ENCODE measurements at regions not wholly inside any gene's neighbourhood (a gene's known extent, or its start where the extent isn't known, plus 50 kb on each side); places are given as distances from the start of the nearest gene placed in this dataset.

DNA sequence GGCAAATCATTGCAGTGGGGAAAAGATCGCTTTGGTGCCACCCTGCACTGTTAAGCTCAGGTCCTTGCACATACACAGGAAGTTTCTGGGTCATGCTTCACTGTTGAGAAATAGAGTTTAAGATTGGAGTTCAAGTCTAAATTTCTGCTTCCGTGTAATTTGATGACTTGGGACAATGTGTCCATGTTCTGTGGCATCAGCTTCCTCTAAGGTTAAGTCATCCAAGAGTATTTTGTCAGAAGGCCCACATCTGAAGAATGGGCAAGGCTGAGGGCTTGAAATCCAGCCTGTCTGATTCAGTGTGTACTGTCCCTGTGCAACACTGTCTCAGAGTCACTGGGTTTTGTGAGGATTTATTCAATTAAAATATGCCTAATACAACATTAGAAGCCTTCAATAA is 880.7 kb downstream of the SUCLG1 start:
- CTCF ChIA-PET = no interaction called here
- no peaks in the 10 kb centered on the region for H3K9me3 ChIP-seq (ENCODE audit: control insufficient read depth, insufficient read depth, low read depth, low read length)
- H3K4me1 ChIP-seq (ENCODE audit: control insufficient read depth, insufficient read depth, low read length) = no peaks in the 10 kb centered on the region
- no peak overlapping the region for H3K4me3 ChIP-seq (ENCODE audit: low read depth, low read length)
- TF ChIP-seq PRDM1 (tag by site-specific recombination; IDR thresholded peaks at IDR 0.05) = no peak
- TF ChIP-seq, protein P1, sequence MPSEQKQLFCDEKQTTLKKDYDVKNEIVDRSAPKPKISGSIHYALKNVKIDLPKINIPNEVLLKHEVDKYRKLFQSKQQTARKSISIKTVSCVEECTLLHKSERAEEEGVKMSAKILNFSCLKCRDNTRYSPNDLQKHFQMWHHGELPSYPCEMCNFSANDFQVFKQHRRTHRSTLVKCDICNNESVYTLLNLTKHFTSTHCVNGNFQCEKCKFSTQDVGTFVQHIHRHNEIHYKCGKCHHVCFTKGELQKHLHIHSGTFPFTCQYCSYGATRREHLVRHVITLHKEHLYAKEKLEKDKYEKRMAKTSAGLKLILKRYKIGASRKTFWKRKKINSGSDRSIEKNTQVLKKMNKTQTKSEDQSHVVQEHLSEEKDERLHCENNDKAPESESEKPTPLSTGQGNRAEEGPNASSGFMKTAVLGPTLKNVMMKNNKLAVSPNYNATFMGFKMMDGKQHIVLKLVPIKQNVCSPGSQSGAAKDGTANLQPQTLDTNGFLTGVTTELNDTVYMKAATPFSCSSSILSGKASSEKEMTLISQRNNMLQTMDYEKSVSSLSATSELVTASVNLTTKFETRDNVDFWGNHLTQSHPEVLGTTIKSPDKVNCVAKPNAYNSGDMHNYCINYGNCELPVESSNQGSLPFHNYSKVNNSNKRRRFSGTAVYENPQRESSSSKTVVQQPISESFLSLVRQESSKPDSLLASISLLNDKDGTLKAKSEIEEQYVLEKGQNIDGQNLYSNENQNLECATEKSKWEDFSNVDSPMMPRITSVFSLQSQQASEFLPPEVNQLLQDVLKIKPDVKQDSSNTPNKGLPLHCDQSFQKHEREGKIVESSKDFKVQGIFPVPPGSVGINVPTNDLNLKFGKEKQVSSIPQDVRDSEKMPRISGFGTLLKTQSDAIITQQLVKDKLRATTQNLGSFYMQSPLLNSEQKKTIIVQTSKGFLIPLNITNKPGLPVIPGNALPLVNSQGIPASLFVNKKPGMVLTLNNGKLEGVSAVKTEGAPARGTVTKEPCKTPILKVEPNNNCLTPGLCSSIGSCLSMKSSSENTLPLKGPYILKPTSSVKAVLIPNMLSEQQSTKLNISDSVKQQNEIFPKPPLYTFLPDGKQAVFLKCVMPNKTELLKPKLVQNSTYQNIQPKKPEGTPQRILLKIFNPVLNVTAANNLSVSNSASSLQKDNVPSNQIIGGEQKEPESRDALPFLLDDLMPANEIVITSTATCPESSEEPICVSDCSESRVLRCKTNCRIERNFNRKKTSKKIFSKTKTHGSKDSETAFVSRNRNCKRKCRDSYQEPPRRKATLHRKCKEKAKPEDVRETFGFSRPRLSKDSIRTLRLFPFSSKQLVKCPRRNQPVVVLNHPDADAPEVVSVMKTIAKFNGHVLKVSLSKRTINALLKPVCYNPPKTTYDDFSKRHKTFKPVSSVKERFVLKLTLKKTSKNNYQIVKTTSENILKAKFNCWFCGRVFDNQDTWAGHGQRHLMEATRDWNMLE (tag by site-specific recombination; conservative IDR thresholded peaks at IDR 0.05; ENCODE audit: low read depth) = no peak
- TF ChIP-seq ZBTB7A (tag by site-specific recombination; IDR thresholded peaks at IDR 0.05; ENCODE audit: low read depth) = no peak
- TF ChIP-seq ZNF549 (tag by site-specific recombination; IDR thresholded peaks at IDR 0.05) = no peak
- no peak for TF ChIP-seq ZSCAN16 (tag by site-specific recombination; IDR thresholded peaks at IDR 0.05)
- TF ChIP-seq, protein P2, sequence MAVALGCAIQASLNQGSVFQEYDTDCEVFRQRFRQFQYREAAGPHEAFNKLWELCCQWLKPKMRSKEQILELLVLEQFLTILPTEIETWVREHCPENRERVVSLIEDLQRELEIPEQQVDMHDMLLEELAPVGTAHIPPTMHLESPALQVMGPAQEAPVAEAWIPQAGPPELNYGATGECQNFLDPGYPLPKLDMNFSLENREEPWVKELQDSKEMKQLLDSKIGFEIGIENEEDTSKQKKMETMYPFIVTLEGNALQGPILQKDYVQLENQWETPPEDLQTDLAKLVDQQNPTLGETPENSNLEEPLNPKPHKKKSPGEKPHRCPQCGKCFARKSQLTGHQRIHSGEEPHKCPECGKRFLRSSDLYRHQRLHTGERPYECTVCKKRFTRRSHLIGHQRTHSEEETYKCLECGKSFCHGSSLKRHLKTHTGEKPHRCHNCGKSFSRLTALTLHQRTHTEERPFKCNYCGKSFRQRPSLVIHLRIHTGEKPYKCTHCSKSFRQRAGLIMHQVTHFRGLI (tag by site-specific recombination; IDR thresholded peaks at IDR 0.05) = no peak
- TF ChIP-seq, protein P3, sequence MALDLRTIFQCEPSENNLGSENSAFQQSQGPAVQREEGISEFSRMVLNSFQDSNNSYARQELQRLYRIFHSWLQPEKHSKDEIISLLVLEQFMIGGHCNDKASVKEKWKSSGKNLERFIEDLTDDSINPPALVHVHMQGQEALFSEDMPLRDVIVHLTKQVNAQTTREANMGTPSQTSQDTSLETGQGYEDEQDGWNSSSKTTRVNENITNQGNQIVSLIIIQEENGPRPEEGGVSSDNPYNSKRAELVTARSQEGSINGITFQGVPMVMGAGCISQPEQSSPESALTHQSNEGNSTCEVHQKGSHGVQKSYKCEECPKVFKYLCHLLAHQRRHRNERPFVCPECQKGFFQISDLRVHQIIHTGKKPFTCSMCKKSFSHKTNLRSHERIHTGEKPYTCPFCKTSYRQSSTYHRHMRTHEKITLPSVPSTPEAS (tag by site-specific recombination; IDR thresholded peaks at IDR 0.05) = no peak
- TF ChIP-seq, protein P4, sequence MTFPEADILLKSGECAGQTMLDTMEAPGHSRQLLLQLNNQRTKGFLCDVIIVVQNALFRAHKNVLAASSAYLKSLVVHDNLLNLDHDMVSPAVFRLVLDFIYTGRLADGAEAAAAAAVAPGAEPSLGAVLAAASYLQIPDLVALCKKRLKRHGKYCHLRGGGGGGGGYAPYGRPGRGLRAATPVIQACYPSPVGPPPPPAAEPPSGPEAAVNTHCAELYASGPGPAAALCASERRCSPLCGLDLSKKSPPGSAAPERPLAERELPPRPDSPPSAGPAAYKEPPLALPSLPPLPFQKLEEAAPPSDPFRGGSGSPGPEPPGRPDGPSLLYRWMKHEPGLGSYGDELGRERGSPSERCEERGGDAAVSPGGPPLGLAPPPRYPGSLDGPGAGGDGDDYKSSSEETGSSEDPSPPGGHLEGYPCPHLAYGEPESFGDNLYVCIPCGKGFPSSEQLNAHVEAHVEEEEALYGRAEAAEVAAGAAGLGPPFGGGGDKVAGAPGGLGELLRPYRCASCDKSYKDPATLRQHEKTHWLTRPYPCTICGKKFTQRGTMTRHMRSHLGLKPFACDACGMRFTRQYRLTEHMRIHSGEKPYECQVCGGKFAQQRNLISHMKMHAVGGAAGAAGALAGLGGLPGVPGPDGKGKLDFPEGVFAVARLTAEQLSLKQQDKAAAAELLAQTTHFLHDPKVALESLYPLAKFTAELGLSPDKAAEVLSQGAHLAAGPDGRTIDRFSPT (tag by site-specific recombination; IDR thresholded peaks at IDR 0.05) = no peak
- no peaks in the 10 kb centered on the region for H3K36me3 ChIP-seq (ENCODE audit: control insufficient read depth in 2 of 2, insufficient read depth in 1 of 2, low read length in 2 of 2)
- POLR2A ChIA-PET = no interaction called here
- no peak overlapping the region for H3K27ac ChIP-seq (ENCODE audit: extremely low read depth, low read depth, low read length)

DNA sequence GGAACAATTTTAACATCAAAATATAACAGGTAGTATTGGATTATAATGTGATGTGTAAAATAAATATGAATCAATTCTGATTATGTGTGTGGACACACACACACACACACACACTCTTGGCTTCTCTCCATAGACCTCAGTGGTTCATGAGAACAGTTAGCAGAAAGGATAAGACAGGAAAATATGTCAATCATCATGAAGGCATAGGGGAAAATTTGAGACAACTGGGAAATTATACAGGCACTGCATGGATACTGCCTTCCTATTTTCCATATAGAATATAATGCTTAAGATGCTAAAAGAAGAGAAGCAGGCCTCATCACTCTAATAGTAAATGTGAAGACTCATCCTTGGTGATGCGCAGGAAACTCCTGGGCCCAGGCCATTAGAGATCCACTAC is 884.5 kb downstream of the SUCLG1 start:
- Histone ChIP-seq H3K9me3 (ENCODE audit: control insufficient read depth, insufficient read depth, low read depth, low read length) (no peaks in the 10 kb centered on the region), H3K36me3 (ENCODE audit: control insufficient read depth in 2 of 2, insufficient read depth in 1 of 2, low read length in 2 of 2) (no peaks in the 10 kb centered on the region), H3K4me1 (ENCODE audit: control insufficient read depth, insufficient read depth, low read length) (no peaks in the 10 kb centered on the region), H3K4me3 (ENCODE audit: low read depth, low read length) (no peak overlapping the region), H3K27ac (ENCODE audit: extremely low read depth, low read depth, low read length) (no peak overlapping the region)
- CTCF ChIA-PET = interaction anchor here (0.6 kb wide), 1 partner anchor 38 kb away, joined by 3 read pairs; no protein-coding TSS in a partner anchor
- POLR2A ChIA-PET = no interaction called here
- TF ChIP-seq ZNF24 (tag by site-specific recombination; IDR thresholded peaks at IDR 0.05) = no peak
- TF ChIP-seq ZBTB21 (tag by site-specific recombination; IDR thresholded peaks at IDR 0.05) = no peak
- TF ChIP-seq ZNF585B (tag by site-specific recombination; IDR thresholded peaks at IDR 0.05) = no peak
- TF ChIP-seq KLF7 (tag by site-specific recombination; IDR thresholded peaks at IDR 0.05; ENCODE audit: borderline replicate concordance) = no peak
- no peak for TF ChIP-seq PRDM4 (tag by site-specific recombination; IDR thresholded peaks at IDR 0.05)

Measured in HEK293 (cell line).